ENCODE measurements at regions not wholly inside any gene's neighbourhood (a gene's known extent, or its start where the extent isn't known, plus 50 kb on each side); places are given as distances from the start of the nearest gene placed in this dataset.
A peak's percentile ranks its signal among the peaks of the same experiment; 100 is the strongest.

DNA sequence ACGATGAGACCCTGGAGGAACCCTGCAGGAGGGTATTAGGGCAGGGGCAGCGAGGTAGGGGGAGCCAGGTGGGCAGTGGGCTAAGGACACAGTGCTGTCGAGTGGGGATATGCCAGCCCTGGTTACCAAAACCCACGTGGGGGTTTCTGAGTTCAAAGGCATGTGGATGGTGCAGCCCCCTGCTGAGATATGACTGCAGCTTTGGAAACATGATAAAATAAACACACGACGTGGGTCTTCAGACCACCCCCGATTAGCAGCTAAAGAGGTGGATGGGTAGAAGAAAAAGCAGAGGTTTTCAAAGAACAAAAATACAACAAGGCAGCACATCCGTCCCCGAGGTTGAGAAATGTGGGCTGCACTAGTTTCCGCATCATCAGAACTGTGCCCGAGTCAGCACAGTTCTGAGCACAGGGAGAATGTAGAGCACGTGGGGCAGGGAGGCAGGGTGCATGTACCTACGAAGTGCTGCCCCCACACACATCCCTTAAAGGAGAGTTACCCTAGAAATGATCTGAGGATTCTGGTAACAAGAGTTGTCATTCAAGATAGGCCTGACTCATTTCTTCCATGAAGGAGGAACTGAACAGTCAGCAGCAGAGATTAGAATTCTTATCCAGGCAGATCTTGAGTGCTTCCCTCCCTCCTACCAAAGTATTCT lies 121.3 kb downstream of the RPLP1 start:
- TF ChIP-seq, protein P1, sequence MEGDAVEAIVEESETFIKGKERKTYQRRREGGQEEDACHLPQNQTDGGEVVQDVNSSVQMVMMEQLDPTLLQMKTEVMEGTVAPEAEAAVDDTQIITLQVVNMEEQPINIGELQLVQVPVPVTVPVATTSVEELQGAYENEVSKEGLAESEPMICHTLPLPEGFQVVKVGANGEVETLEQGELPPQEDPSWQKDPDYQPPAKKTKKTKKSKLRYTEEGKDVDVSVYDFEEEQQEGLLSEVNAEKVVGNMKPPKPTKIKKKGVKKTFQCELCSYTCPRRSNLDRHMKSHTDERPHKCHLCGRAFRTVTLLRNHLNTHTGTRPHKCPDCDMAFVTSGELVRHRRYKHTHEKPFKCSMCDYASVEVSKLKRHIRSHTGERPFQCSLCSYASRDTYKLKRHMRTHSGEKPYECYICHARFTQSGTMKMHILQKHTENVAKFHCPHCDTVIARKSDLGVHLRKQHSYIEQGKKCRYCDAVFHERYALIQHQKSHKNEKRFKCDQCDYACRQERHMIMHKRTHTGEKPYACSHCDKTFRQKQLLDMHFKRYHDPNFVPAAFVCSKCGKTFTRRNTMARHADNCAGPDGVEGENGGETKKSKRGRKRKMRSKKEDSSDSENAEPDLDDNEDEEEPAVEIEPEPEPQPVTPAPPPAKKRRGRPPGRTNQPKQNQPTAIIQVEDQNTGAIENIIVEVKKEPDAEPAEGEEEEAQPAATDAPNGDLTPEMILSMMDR (IDR thresholded peaks at IDR 0.05; ENCODE audit: low read depth, low read length) = no peak
- H3K27me3 ChIP-seq (ENCODE audit: insufficient read depth, low read depth, severe bottlenecking) = no peaks in the 10 kb centered on the region
- H3K9me3 ChIP-seq (ENCODE audit: severe bottlenecking) = no peaks in the 10 kb centered on the region
- no peak overlapping the region for H3K4me3 ChIP-seq (ENCODE audit: low read depth, low read length)
- no peaks in the 10 kb centered on the region for H3K36me3 ChIP-seq
- H3K27ac ChIP-seq = no peak overlapping the region
- DNase-seq = no peak

DNA sequence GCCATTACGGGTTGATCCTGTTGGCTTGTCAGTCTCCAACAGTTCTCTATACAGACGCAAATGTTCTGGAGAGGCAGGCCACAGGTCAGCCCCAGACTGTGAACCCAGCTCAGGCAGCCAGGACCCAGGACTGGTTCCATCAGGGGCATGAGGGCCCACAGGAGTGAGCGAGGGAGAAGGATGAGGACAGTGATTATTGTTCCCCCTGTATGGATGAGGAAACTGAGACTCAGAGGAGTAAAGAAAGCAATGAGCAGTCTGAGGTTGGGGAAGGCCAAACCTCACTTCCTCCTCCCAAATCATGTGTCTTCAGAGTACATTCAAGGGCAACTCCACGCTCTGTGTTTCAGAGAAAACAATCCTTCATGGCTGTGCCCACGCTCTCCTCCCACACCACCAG lies 121.9 kb downstream of the RPLP1 start:
- no peaks in the 10 kb centered on the region for H3K27me3 ChIP-seq (ENCODE audit: insufficient read depth, low read depth, severe bottlenecking)
- no peak overlapping the region for H3K27ac ChIP-seq
- H3K36me3 ChIP-seq = no peaks in the 10 kb centered on the region
- DNase-seq = no peak
- H3K9me3 ChIP-seq (ENCODE audit: severe bottlenecking) = no peaks in the 10 kb centered on the region
- TF ChIP-seq, protein P1 (IDR thresholded peaks at IDR 0.05; ENCODE audit: low read depth, low read length) = no peak
- no peak overlapping the region for H3K4me3 ChIP-seq (ENCODE audit: low read depth, low read length)

DNA sequence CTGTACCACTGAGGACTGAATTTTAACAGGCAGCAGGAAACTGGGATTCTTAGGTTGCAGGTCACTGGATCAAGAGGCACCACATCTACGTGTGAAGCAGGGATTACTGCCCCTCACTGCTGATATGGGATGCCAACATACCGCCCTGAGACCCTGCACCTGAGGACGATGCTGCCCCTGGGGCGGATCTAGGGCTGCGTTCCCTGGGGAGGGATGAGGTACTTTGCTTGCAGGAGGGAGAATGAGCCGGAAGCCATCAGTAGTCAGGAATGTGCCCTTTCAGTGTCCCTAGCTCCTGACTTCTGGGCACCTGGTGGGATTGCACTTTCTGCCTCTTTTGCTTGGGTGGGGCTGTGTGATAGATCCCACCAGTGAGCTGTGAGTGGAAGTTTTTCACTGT lies 122.8 kb downstream of the RPLP1 start:
- H3K27me3 ChIP-seq (ENCODE audit: insufficient read depth, low read depth, severe bottlenecking) = no peaks in the 10 kb centered on the region
- TF ChIP-seq, protein P1 (IDR thresholded peaks at IDR 0.05; ENCODE audit: low read depth, low read length) = no peak
- no peak for DNase-seq
- no peaks in the 10 kb centered on the region for H3K9me3 ChIP-seq (ENCODE audit: severe bottlenecking)
- H3K27ac ChIP-seq = no peak overlapping the region
- H3K4me3 ChIP-seq (ENCODE audit: low read depth, low read length) = no peak overlapping the region
- H3K36me3 ChIP-seq = no peaks in the 10 kb centered on the region

DNA sequence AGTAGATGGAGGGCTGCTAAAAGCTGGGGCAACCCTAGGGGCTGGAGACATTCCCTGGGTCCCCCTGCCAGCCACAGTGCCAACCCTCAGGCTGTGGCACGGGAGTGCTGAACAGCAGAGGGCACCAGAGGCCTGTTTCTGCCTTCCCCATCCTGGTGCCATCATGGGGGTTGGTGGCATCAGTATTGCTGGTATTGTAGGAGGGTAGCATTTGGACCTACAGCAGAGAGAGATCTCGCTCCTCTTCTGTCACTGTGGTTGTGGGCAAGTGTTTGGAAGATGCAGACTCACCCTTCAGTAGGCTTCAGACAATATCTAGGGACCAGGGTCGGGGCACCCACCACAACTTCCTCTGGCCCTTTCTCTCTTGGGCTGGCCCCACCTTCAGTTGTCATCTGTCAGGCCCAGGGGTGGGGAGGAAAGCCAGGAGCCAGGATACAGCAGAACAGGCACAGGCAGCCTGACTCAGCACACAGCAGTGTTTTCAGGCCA lies 123.5 kb downstream of the RPLP1 start:
- no peaks in the 10 kb centered on the region for H3K27me3 ChIP-seq (ENCODE audit: insufficient read depth, low read depth, severe bottlenecking)
- H3K4me3 ChIP-seq (ENCODE audit: low read depth, low read length) = no peak overlapping the region
- DNase-seq = peak; percentile 33
- TF ChIP-seq, protein P1 (IDR thresholded peaks at IDR 0.05; ENCODE audit: low read depth, low read length) = peak; percentile 74
- no peaks in the 10 kb centered on the region for H3K36me3 ChIP-seq
- H3K27ac ChIP-seq = no peak overlapping the region
- H3K9me3 ChIP-seq (ENCODE audit: severe bottlenecking) = no peaks in the 10 kb centered on the region

DNA sequence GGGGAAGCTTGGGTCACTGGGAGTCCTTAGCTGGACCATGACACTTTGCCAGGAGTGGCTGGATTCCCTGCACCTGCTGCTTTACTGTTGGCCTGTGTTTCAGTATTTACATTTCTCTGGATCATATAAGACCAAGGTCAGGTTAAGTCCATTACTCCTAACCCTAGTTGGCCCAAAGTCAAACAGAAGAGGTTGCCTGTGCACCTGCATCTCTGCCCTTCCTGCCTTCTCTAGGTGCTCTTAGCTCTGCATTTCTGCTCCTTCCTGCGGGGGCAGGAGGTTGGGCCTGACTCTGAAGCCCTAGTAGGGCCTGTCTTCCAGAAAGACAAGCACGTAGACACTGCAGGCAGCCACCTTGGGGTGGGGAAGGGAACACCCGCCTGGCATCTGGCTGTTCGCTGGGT lies 124.3 kb downstream of the RPLP1 start:
- Histone ChIP-seq H3K27ac (no peak overlapping the region), H3K9me3 (ENCODE audit: severe bottlenecking) (no peaks in the 10 kb centered on the region), H3K4me3 (ENCODE audit: low read depth, low read length) (no peak overlapping the region), H3K27me3 (ENCODE audit: insufficient read depth, low read depth, severe bottlenecking) (no peaks in the 10 kb centered on the region), H3K36me3 (no peaks in the 10 kb centered on the region)
- DNase-seq = no peak
- TF ChIP-seq, protein P1 (IDR thresholded peaks at IDR 0.05; ENCODE audit: low read depth, low read length) = 0 out of 2 replicates have a peak, but pooled peaks have one; percentile 4

DNA sequence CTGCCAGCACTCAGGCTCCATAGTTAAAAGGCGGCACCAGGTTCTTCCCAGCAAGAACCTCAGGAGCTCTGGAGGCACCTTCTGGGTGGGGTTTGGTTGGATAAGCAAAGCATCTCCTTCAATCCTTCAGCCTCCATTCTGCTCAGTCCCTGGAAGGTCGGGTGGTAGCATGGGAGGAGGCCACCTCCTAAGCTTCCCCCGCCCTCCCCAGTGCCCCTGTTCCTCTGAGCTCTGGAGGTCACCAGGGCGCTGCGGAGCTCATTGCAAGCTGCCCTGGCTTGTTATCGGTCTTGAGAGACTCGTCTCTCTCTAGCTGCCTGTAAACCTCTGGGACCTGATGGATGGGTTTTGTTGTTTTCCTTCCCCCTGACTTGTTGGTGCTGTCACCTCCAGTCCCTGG lies 124.8 kb downstream of the RPLP1 start:
- no peak for DNase-seq
- no peak overlapping the region for H3K4me3 ChIP-seq (ENCODE audit: low read depth, low read length)
- TF ChIP-seq, protein P1 (IDR thresholded peaks at IDR 0.05; ENCODE audit: low read depth, low read length) = no peak
- H3K27me3 ChIP-seq (ENCODE audit: insufficient read depth, low read depth, severe bottlenecking) = no peaks in the 10 kb centered on the region
- H3K36me3 ChIP-seq = no peaks in the 10 kb centered on the region
- H3K27ac ChIP-seq = no peak overlapping the region
- no peaks in the 10 kb centered on the region for H3K9me3 ChIP-seq (ENCODE audit: severe bottlenecking)

Measured in WERI-Rb-1 (cell line).